ENCODE measurements at regions not wholly inside any gene's neighbourhood (a gene's known extent, or its start where the extent isn't known, plus 50 kb on each side); places are given as distances from the start of the nearest gene placed in this dataset.

- no peak for TF ChIP-seq TCF12 (IDR thresholded peaks at IDR 0.05; ENCODE audit: low read depth)
- TF ChIP-seq, protein P1, sequence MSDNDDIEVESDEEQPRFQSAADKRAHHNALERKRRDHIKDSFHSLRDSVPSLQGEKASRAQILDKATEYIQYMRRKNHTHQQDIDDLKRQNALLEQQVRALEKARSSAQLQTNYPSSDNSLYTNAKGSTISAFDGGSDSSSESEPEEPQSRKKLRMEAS (IDR thresholded peaks at IDR 0.05), result no peak
- TF ChIP-seq YY1 (IDR thresholded peaks at IDR 0.05; ENCODE audit: low read depth), result no peak
- no peak for TF ChIP-seq TEAD4 (IDR thresholded peaks at IDR 0.05)
- TF ChIP-seq, protein P2, sequence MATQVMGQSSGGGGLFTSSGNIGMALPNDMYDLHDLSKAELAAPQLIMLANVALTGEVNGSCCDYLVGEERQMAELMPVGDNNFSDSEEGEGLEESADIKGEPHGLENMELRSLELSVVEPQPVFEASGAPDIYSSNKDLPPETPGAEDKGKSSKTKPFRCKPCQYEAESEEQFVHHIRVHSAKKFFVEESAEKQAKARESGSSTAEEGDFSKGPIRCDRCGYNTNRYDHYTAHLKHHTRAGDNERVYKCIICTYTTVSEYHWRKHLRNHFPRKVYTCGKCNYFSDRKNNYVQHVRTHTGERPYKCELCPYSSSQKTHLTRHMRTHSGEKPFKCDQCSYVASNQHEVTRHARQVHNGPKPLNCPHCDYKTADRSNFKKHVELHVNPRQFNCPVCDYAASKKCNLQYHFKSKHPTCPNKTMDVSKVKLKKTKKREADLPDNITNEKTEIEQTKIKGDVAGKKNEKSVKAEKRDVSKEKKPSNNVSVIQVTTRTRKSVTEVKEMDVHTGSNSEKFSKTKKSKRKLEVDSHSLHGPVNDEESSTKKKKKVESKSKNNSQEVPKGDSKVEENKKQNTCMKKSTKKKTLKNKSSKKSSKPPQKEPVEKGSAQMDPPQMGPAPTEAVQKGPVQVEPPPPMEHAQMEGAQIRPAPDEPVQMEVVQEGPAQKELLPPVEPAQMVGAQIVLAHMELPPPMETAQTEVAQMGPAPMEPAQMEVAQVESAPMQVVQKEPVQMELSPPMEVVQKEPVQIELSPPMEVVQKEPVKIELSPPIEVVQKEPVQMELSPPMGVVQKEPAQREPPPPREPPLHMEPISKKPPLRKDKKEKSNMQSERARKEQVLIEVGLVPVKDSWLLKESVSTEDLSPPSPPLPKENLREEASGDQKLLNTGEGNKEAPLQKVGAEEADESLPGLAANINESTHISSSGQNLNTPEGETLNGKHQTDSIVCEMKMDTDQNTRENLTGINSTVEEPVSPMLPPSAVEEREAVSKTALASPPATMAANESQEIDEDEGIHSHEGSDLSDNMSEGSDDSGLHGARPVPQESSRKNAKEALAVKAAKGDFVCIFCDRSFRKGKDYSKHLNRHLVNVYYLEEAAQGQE (IDR thresholded peaks at IDR 0.05; ENCODE audit: low read depth), result no peak
- no peak for TF ChIP-seq FOXM1 (IDR thresholded peaks at IDR 0.05; ENCODE audit: borderline replicate concordance, low read depth)
- no peak for TF ChIP-seq ZBTB7A (IDR thresholded peaks at IDR 0.05; ENCODE audit: low read depth)
- no peak for TF ChIP-seq CEBPB (IDR thresholded peaks at IDR 0.05)
- TF ChIP-seq CREB1 (IDR thresholded peaks at IDR 0.05; ENCODE audit: low read depth), result no peak
- TF ChIP-seq EGR1 (IDR thresholded peaks at IDR 0.05), result no peak
These were observed 225.0 kb downstream of the COX7B2 start for GRCh38 chr4:46684041-46684440.

DNA sequence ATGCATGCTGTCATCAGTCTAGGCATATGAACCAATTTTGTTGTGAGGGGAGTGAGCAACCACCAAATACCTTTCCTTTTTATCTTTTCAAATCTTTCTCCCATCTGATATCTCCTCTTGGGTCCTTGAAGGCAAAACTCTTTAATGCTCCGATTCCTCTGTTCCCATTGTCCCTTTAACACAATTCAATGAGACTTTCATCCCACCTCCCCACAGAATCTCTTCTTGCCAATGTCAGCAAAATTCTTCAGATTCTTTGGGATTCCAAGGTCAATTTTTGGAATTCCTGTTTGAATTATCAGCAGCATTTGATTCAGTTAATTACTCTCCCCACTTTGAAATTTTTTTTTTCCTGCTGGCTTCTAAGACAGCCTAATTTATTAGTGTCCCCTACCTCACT lies 232.7 kb downstream of the COX7B2 start:
- TF ChIP-seq, protein P2 (IDR thresholded peaks at IDR 0.05; ENCODE audit: low read depth), result no peak
- TF ChIP-seq TCF12 (IDR thresholded peaks at IDR 0.05; ENCODE audit: low read depth) (no peak), TEAD4 (IDR thresholded peaks at IDR 0.05) (no peak), NFIC (IDR thresholded peaks at IDR 0.05) (no peak), CEBPB (IDR thresholded peaks at IDR 0.05) (no peak), EP300 (IDR thresholded peaks at IDR 0.05; ENCODE audit: borderline replicate concordance) (no peak), RAD21 (IDR thresholded peaks at IDR 0.05; ENCODE audit: low read depth) (no peak), YY1 (IDR thresholded peaks at IDR 0.05; ENCODE audit: low read depth) (no peak), FOXM1 (IDR thresholded peaks at IDR 0.05; ENCODE audit: borderline replicate concordance, low read depth) (no peak), ZBTB7A (IDR thresholded peaks at IDR 0.05; ENCODE audit: low read depth) (no peak), TAF1 (IDR thresholded peaks at IDR 0.05; ENCODE audit: low read depth) (no peak)
- TF ChIP-seq, protein P1 (IDR thresholded peaks at IDR 0.05), result no peak

GRCh38 chr4:46674326-46674725 lies 234.7 kb downstream of the COX7B2 start:
- TF ChIP-seq TEAD4 (IDR thresholded peaks at IDR 0.05), result no peak
- no peak for TF ChIP-seq RAD21 (IDR thresholded peaks at IDR 0.05; ENCODE audit: low read depth)
- TF ChIP-seq NFIC (IDR thresholded peaks at IDR 0.05), result no peak
- no peak for TF ChIP-seq EGR1 (IDR thresholded peaks at IDR 0.05)
- no peak for TF ChIP-seq ZBTB7A (IDR thresholded peaks at IDR 0.05; ENCODE audit: low read depth)
- no peak for TF ChIP-seq FOXM1 (IDR thresholded peaks at IDR 0.05; ENCODE audit: borderline replicate concordance, low read depth)
- TF ChIP-seq YY1 (IDR thresholded peaks at IDR 0.05; ENCODE audit: low read depth), result no peak

GRCh38 chr4:46667790-46668189 lies 241.3 kb downstream of the COX7B2 start:
- TF ChIP-seq NFIC (IDR thresholded peaks at IDR 0.05) (no peak), ZBTB7A (IDR thresholded peaks at IDR 0.05; ENCODE audit: low read depth) (no peak), TCF12 (IDR thresholded peaks at IDR 0.05; ENCODE audit: low read depth) (no peak), FOXM1 (IDR thresholded peaks at IDR 0.05; ENCODE audit: borderline replicate concordance, low read depth) (no peak), YY1 (IDR thresholded peaks at IDR 0.05; ENCODE audit: low read depth) (no peak), EGR1 (IDR thresholded peaks at IDR 0.05) (no peak), USF1 (IDR thresholded peaks at IDR 0.05) (no peak), TAF1 (IDR thresholded peaks at IDR 0.05; ENCODE audit: low read depth) (no peak), TEAD4 (IDR thresholded peaks at IDR 0.05) (no peak)
- TF ChIP-seq, protein P1 (IDR thresholded peaks at IDR 0.05), result no peak
- TF ChIP-seq, protein P2 (IDR thresholded peaks at IDR 0.05; ENCODE audit: low read depth), result no peak

- TF ChIP-seq EP300 (IDR thresholded peaks at IDR 0.05; ENCODE audit: borderline replicate concordance) (no peak), FOXM1 (IDR thresholded peaks at IDR 0.05; ENCODE audit: borderline replicate concordance, low read depth) (no peak), TAF1 (IDR thresholded peaks at IDR 0.05; ENCODE audit: low read depth) (no peak), EGR1 (IDR thresholded peaks at IDR 0.05) (no peak)
These were observed 253.0 kb downstream of the COX7B2 start for GRCh38 chr4:46656071-46656470.
